Karpas-422 (cell line): ENCODE measurements at regions not wholly inside any gene's neighbourhood (a gene's known extent, or its start where the extent isn't known, plus 50 kb on each side); places are given as distances from the start of the nearest gene placed in this dataset.

Experiments used
- DNase-seq: peaks from one replicate; pipeline ENCODE4 v3.0.0-alpha.2; 2015
- H2AFZ ChIP-seq: fragments of 200-600 bp; sonication (generic); 2 replicates; pipeline ENCODE4 v1.6.1; 2014; ENCODE audit warnings: antibody characterized with exemption, low read length, mixed read lengths
- H3K27ac ChIP-seq: fragments of 200-600 bp; sonication (generic); 2 replicates; pipeline ENCODE4 v1.5.1; 2014; ENCODE audit warnings: mild to moderate bottlenecking, low read length, moderate library complexity
- H3K27me3 ChIP-seq: fragments of 200-600 bp; sonication (generic); 2 replicates; pipeline ENCODE4 v1.6.1; 2014; ENCODE audit warnings: low read length, mixed read lengths
- H3K36me3 ChIP-seq: fragments of 200-600 bp; sonication (generic); 2 replicates; pipeline ENCODE4 v1.6.1; 2014; ENCODE audit warnings: low read length, mixed read lengths; ENCODE audit not compliant: insufficient read depth
- H3K4me1 ChIP-seq: fragments of 200-600 bp; sonication (generic); 2 replicates; pipeline ENCODE4 v1.6.1; 2014; ENCODE audit warnings: mild to moderate bottlenecking, low read length, mixed read lengths
- H3K4me2 ChIP-seq: fragments of 200-600 bp; sonication (generic); 2 replicates; pipeline ENCODE4 v1.6.1; 2014; ENCODE audit warnings: low read length, low read depth, mild to moderate bottlenecking; ENCODE audit not compliant: poor library complexity, severe bottlenecking
- H3K4me3 ChIP-seq: fragments of 200-600 bp; sonication (generic); 2 replicates; pipeline ENCODE4 v1.5.1; 2014; ENCODE audit warnings: mild to moderate bottlenecking, antibody characterized with exemption, low read length, mixed read lengths
- H3K79me2 ChIP-seq: fragments of 200-600 bp; sonication (generic); 2 replicates; pipeline ENCODE4 v1.6.1; 2014; ENCODE audit warnings: mild to moderate bottlenecking, low read length, mixed read lengths
- H3K9ac ChIP-seq: fragments of 200-600 bp; sonication (generic); 2 replicates; pipeline ENCODE4 v1.6.0; 2014; ENCODE audit warnings: low read length
- H3K9me2 ChIP-seq: fragments of 200-600 bp; sonication (generic), shearing (Covaris generic); replicated peaks from 2 replicates; pipeline ENCODE4 v1.6.0; 2014; ENCODE audit warnings: mild to moderate bottlenecking, low read length, moderate library complexity; ENCODE audit not compliant: insufficient read depth
- H3K9me3 ChIP-seq: fragments of 300-700, 200-600 bp; sonication (generic); 2 replicates; pipeline ENCODE4 v1.6.1; 2014; ENCODE audit warnings: low read length, mixed read lengths
- H4K20me1 ChIP-seq: fragments of 200-600 bp; sonication (generic); 2 replicates; pipeline ENCODE4 v1.6.1; 2014; ENCODE audit warnings: mild to moderate bottlenecking, antibody characterized with exemption, low read length, low read depth; ENCODE audit not compliant: insufficient read depth

DNA sequence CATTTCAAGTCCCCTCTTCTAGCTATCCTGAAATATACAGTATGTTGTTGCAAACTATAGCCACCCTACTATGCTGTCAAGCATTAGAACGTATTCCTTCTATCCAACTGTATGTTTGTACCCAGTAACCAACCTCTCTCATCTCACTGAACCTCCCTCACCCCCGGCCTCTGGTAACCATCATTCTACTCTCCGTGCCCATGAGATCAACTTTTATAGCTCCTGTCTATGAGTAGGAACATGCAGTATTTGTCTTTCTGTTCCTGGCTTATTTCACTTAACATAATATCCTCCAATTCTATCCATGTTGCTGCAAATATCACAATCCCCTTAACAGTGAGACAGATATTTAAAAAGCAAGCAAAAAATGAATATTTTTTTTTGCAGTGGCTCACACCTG lies 196.9 kb downstream of the PAX1 start:
- Histone ChIP-seq H3K9ac (no peak overlapping the region), H3K9me2 (no peaks in the 10 kb centered on the region), H3K9me3 (no peaks in the 10 kb centered on the region), H4K20me1 (no peaks in the 10 kb centered on the region), H3K27me3 (peaks cover 3% of the 10 kb centered on the region; the same call in 1 of the 2 replicates), H3K4me2 (no peak overlapping the region), H3K36me3 (no peaks in the 10 kb centered on the region), H2AFZ (no peak overlapping the region), H3K4me1 (no peaks in the 10 kb centered on the region), H3K79me2 (no peaks in the 10 kb centered on the region), H3K27ac (no peak overlapping the region), H3K4me3 (no peak overlapping the region)
- no peak for DNase-seq

DNA sequence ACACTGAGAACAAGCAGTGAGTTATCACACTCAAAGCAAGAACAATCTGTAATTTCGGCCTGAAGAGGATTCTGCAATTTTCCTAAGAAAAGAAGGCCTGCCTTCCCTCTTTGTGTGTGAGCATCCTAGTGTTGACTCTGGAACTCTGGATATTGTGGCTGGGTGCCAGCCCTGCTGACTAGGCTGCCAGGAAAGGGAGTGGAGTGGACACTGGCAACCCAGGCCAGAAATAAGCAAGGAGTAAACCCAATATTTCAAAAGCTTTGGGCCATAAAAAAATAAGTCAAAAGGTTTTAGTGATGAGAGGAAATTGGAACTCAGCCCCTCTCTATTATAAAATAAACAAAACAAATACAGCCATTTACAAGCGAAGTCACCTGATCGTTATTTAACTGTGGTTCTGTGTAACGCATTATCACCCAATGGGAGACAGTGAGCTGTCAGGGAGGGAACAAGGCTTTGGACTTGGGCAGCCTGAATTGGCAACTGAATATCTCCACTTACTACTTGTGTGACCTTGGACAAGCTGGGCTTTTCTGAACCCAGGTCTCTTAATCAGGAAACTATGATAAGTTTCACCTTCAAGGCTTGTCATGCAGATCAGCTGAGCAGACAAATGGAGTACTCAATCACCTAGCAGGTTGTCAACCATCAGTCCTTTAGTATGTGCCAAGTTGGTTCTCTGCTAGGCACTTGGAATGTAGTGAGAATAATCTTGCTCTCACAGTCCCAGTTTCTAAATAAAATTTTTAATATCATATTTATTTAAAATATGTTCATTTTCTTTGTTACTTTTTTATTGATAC lies 196.2 kb downstream of the PAX1 start:
- no peaks in the 10 kb centered on the region for H3K9me2 ChIP-seq
- H3K27me3 ChIP-seq, result peaks cover 3% of the 10 kb centered on the region; the same call in 1 of the 2 replicates
- H3K4me1 ChIP-seq, result no peaks in the 10 kb centered on the region

GRCh38 chr20:21900431-21900830 lies 195.0 kb downstream of the PAX1 start:
- H3K79me2 ChIP-seq, result no peaks in the 10 kb centered on the region
- H3K9ac ChIP-seq, result no peak overlapping the region
- H2AFZ ChIP-seq, result no peak overlapping the region
- H3K4me3 ChIP-seq, result no peak overlapping the region
- H3K4me1 ChIP-seq, result no peaks in the 10 kb centered on the region
- H3K4me2 ChIP-seq, result no peak overlapping the region
- H3K9me2 ChIP-seq, result no peaks in the 10 kb centered on the region
- DNase-seq, result no peak
- no peaks in the 10 kb centered on the region for H4K20me1 ChIP-seq
- no peak overlapping the region for H3K27ac ChIP-seq
- peaks cover 3% of the 10 kb centered on the region; the same call in 1 of the 2 replicates for H3K27me3 ChIP-seq
- H3K36me3 ChIP-seq, result no peaks in the 10 kb centered on the region
- no peaks in the 10 kb centered on the region for H3K9me3 ChIP-seq

More for the DNA sequence above, 196.2 kb downstream of the PAX1 start:
- no peak overlapping the region for H2AFZ ChIP-seq
- no peak overlapping the region for H3K9ac ChIP-seq
- H3K4me3 ChIP-seq, result no peak overlapping the region
- H3K36me3 ChIP-seq, result no peaks in the 10 kb centered on the region
- DNase-seq, result no peak
- no peaks in the 10 kb centered on the region for H3K9me3 ChIP-seq
- no peaks in the 10 kb centered on the region for H3K79me2 ChIP-seq
- H3K27ac ChIP-seq, result no peak overlapping the region
- no peaks in the 10 kb centered on the region for H4K20me1 ChIP-seq
- H3K4me2 ChIP-seq, result no peak overlapping the region

GRCh38 chr20:21874921-21875320 lies 169.5 kb downstream of the PAX1 start:
- Histone ChIP-seq H3K9me2 (0 out of 2 replicates have a peak, but pooled peaks cover 3% of the 10 kb centered on the region), H3K9me3 (no peaks in the 10 kb centered on the region), H3K4me3 (no peak overlapping the region), H3K4me2 (no peak overlapping the region), H3K9ac (no peak overlapping the region), H3K4me1 (peaks cover 9% of the 10 kb centered on the region), H2AFZ (no peak overlapping the region), H4K20me1 (no peaks in the 10 kb centered on the region), H3K27me3 (no peaks in the 10 kb centered on the region), H3K36me3 (no peaks in the 10 kb centered on the region), H3K27ac (no peak overlapping the region), H3K79me2 (no peaks in the 10 kb centered on the region)
- no peak for DNase-seq

DNA sequence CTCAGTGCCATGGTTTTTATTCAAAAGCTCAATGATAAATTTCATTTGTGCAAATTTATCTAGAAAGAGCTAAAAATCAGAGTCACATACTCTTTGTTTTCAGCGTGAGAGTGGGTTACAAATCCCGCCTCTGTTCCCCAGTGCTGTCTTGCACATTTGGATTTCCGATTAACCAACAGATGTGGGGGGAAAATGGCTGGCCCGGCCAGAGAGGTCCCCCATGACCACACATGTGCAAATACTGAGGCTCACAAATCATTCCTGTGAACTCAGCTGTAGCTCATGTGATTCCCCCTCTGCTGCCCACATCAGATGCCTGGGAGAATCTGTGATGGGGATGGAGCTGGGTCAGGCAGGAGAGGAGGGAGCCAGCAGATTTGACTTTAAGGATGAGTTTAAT lies 168.7 kb downstream of the PAX1 start:
- Histone ChIP-seq H3K9ac (no peak overlapping the region), H3K27me3 (no peaks in the 10 kb centered on the region), H3K9me3 (no peaks in the 10 kb centered on the region), H3K4me1 (peaks cover 9% of the 10 kb centered on the region), H4K20me1 (no peaks in the 10 kb centered on the region), H3K4me2 (no peak overlapping the region), H3K36me3 (no peaks in the 10 kb centered on the region), H2AFZ (no peak overlapping the region), H3K4me3 (no peak overlapping the region), H3K27ac (no peak overlapping the region), H3K79me2 (no peaks in the 10 kb centered on the region), H3K9me2 (0 out of 2 replicates have a peak, but pooled peaks cover 3% of the 10 kb centered on the region)
- no peak for DNase-seq

- Histone ChIP-seq H3K27ac (no peak overlapping the region), H3K79me2 (no peaks in the 10 kb centered on the region), H3K36me3 (no peaks in the 10 kb centered on the region), H2AFZ (no peak overlapping the region), H3K9me3 (no peaks in the 10 kb centered on the region), H3K4me1 (peaks cover 9% of the 10 kb centered on the region), H4K20me1 (no peaks in the 10 kb centered on the region), H3K9ac (no peak overlapping the region), H3K4me2 (no peak overlapping the region), H3K9me2 (0 out of 2 replicates have a peak, but pooled peaks cover 3% of the 10 kb centered on the region), H3K4me3 (no peak overlapping the region), H3K27me3 (no peaks in the 10 kb centered on the region)
- no peak for DNase-seq
Measured at GRCh38 chr20:21873291-21873690, 167.8 kb downstream of the PAX1 start.

GRCh38 chr20:21867811-21868210 lies 162.3 kb downstream of the PAX1 start:
- H4K20me1 ChIP-seq, result no peaks in the 10 kb centered on the region
- H3K4me2 ChIP-seq, result no peak overlapping the region

GRCh38 chr20:21867353-21867752 lies 161.9 kb downstream of the PAX1 start:
- no peaks in the 10 kb centered on the region for H3K27me3 ChIP-seq
- no peaks in the 10 kb centered on the region for H3K79me2 ChIP-seq
- H3K36me3 ChIP-seq, result no peaks in the 10 kb centered on the region
- H3K9me2 ChIP-seq, result no peaks in the 10 kb centered on the region
- H3K4me1 ChIP-seq, result no peaks in the 10 kb centered on the region
- no peak overlapping the region for H2AFZ ChIP-seq
- H3K4me3 ChIP-seq, result no peak overlapping the region
- H3K4me2 ChIP-seq, result no peak overlapping the region
- no peak overlapping the region for H3K27ac ChIP-seq
- H4K20me1 ChIP-seq, result no peaks in the 10 kb centered on the region
- H3K9ac ChIP-seq, result no peak overlapping the region
- DNase-seq, result no peak
- H3K9me3 ChIP-seq, result no peaks in the 10 kb centered on the region

More at GRCh38 chr20:21867811-21868210, 162.3 kb downstream of the PAX1 start:
- no peak for DNase-seq
- H3K27ac ChIP-seq, result no peak overlapping the region
- H3K36me3 ChIP-seq, result no peaks in the 10 kb centered on the region
- H3K9me3 ChIP-seq, result no peaks in the 10 kb centered on the region
- no peaks in the 10 kb centered on the region for H3K79me2 ChIP-seq
- H3K4me3 ChIP-seq, result no peak overlapping the region
- H2AFZ ChIP-seq, result no peak overlapping the region
- no peaks in the 10 kb centered on the region for H3K27me3 ChIP-seq
- no peaks in the 10 kb centered on the region for H3K9me2 ChIP-seq
- no peak overlapping the region for H3K9ac ChIP-seq
- no peaks in the 10 kb centered on the region for H3K4me1 ChIP-seq
